DMS53 treated with DMSO at 0.1 percent for 48 hours (cell line): ENCODE measurements at regions not wholly inside any gene's neighbourhood (a gene's known extent, or its start where the extent isn't known, plus 50 kb on each side); places are given as distances from the start of the nearest gene placed in this dataset.
"Not testable (repeated sequence)": the region's sequence is repeated elsewhere in the genome, so short reads cannot be mapped to it uniquely, and the experiment has no call there.

Experiments
- DNase-seq: peaks from one replicate; lab custom pipeline; 2025; ENCODE audit not compliant: unreplicated experiment; lab: John Stamatoyannopoulos, UW

- DNase-seq = no peak
These were observed 203.8 kb downstream of the TPRG1 start for GRCh38 chr3:189375532-189375931.

DNA sequence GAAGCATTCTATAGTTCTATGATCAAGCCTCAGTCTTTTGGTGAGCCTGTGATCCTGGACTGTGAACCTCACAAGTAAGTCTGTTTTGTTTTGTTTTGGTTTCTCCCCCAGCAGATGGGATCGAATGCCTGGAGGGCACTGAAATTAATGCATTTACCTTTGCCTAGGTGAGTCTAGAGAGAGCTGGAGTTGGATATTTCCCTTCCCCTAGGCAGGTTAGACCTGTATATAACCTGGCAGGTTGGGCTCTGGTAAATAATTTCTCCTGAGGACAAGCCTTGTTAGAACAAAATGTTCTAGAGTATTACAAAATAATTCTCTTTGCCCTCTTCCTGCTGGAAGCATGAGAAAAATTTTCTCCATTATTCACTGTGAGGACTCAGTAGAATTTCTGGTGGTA, 211.9 kb downstream of the TPRG1 start:
- DNase-seq = no peak

GRCh38 chr3:189385880-189386279, 214.1 kb downstream of the TPRG1 start:
- DNase-seq = not testable (repeated sequence)

DNA sequence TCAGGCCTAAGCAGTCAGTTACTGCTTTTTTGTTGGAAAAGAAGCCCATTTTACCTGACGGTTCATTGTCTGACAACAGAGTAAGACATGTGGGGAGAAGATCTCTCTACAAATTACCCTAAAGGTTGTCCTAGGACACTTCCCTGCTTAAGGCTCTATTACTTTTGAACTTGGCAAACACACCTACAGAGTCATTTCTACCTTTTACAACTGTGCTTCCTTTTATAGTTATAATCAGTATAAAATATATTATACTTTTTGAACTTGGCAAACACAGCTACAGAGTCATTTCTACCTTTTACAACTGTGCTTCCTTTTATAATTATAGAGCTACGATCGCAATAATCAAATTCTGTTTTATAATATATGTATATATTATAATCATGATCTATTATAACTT, 215.0 kb downstream of the TPRG1 start:
- no peak for DNase-seq

DNA sequence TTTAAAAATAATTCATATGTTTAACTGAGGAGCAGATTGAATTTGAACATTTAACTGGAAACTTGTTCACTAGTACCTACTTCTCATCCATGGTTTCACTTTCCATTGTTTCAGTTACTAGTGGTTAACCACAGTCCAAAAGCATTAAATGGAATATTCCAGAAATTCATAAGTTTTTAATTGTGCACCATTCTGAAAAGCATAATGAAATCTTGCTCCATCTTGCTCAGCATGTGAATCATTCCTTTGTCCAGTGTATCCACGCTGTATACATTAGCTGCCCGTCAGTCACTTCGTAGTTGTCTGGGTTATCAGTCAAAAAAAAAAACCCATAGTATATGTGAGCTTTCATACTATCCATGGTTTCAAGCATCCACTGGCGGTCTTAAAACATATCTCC, 217.6 kb downstream of the TPRG1 start:
- DNase-seq = no peak

GRCh38 chr3:189393598-189393997, 221.8 kb downstream of the TPRG1 start:
- DNase-seq = no peak

DNA sequence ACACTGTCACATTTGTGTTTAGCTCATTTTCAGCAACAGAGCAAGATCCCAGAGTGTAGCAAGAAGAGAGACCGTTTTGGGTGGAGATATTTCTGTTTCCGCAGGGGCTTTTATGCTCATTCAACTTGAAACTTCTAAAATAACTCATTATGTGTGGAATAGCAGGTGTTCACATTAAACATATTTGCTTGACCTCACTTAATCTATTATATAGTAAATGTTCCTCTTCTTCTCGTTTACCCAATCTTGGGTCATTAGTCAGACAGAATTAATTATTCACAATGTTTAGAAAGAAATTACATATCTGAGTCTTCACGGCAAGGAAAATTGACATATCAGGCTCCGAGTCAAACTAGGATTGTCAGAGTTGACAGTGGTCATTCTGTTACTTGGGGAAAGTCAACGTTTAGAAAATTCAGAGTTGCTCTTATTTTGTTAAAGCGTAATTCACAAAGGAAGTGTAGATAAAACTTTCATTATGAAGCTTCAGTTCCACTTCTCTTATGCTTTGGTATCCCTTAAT, 222.9 kb downstream of the TPRG1 start:
- DNase-seq = no peak

GRCh38 chr3:189395825-189396224, 224.1 kb downstream of the TPRG1 start:
- no peak for DNase-seq

GRCh38 chr3:189398656-189399055, 226.9 kb downstream of the TPRG1 start:
- no peak for DNase-seq

- no peak for DNase-seq
These were observed 229.4 kb downstream of the TPRG1 start for GRCh38 chr3:189401196-189401595.

- no peak for DNase-seq
These were observed 228.0 kb upstream of the TP63 start for GRCh38 chr3:189403194-189403593.

- DNase-seq = no peak
These were observed 227.2 kb upstream of the TP63 start for GRCh38 chr3:189404024-189404423.

GRCh38 chr3:189404797-189405484, 226.2 kb upstream of the TP63 start:
- no peak for DNase-seq

- no peak for DNase-seq
These were observed 225.0 kb upstream of the TP63 start for GRCh38 chr3:189406148-189406547.

DNA sequence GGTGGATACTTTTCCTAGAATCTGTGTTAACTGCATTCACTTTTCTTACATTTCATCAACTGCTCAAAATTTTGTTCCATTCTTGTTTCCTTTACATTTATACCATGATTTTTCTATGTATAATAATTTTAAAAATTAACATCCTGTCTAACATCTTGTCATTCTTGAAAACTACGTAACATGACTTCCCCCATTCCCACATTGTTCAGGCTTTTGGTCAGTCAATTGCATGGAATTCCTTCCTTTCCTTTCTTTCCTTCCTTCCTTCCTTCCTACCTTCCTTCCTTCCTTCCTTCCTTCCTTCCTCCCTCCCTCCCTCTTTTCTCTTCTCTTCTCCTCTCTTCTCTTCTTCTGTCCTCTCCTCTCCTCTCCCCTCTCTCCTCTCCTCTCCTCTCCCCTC, 220.7 kb upstream of the TP63 start:
- DNase-seq = no peak

DNA sequence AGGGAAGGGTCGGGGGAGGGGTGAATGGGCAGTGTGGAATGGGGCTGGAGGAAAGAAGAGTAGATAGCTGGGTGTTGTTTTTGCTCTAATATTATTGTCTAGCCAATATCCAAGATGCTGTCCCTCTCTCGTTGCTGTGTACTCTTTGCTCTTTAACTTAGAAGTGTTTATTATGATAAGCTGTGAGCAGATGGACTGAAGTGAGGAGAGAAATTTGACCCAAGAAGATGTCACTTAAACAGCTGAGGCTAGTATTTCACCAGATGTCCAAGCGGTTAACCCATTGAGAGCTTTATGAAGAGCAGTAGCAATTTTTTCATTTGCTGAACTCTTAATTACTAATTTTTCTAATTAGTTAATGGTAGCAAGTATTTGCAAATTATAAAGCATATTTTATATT, 212.2 kb upstream of the TP63 start:
- peak; percentile 71 for DNase-seq

GRCh38 chr3:189419683-189420082, 211.5 kb upstream of the TP63 start:
- no peak for DNase-seq

DNA sequence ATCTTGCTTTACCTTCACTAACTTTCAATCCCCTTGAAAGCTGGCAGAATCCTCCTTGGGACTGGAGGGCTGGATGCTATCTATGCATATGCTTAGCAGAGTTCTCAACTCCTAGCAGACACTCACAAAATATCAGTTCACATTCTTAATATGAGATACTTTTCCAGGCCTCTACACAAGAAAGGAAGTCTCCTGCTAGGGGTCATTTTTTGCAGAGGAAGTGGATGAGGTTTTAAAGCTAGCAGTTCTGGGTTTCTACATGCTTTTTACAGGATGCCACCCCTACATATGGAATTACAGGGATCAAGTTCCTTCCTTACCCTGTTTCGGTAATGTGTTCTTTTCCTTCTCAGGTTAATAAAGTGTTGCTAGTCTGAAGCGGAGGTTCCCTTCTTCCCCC, 206.3 kb upstream of the TP63 start:
- no peak for DNase-seq

- no peak for DNase-seq
These were observed 202.2 kb upstream of the TP63 start for GRCh38 chr3:189429019-189429418.

- DNase-seq = no peak
These were observed 201.0 kb upstream of the TP63 start for GRCh38 chr3:189430166-189430565.

- DNase-seq = not testable (repeated sequence)
These were observed 188.9 kb upstream of the TP63 start for GRCh38 chr3:189442257-189442656.

DNA sequence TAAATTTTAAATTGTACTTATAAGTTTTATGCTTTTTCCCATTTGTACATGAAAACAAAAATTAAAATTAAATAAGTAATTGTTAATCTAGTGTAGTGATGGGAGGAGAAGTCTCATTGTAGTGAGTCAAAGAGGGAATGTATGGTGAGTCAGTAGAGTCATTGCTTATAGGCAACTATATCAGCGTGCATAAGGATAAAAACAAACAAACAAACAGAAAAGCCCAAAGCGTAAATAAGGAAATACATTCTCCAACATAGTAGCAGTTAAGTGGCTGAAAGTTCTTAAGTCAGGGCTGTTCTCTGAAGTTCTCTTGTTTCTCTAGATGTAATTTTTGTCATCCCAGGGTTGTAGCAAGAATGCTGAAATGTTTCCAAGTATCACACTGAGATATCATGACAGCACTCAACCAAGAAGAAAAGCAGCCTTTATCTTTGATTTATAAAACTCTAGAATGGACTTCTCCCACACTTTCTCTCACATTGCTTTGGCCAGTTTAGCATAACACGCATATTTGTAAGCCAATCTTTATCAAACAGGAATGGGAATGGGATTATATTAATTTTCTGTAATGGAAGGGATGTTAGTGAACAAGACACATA, 184.1 kb upstream of the TP63 start:
- DNase-seq = no peak

GRCh38 chr3:189449084-189449483, 182.1 kb upstream of the TP63 start:
- DNase-seq = no peak
